ENCODE measurements at regions not wholly inside any gene's neighbourhood (a gene's known extent, or its start where the extent isn't known, plus 50 kb on each side); places are given as distances from the start of the nearest gene placed in this dataset.
"Not testable (repeated sequence)": the region's sequence is repeated elsewhere in the genome, so short reads cannot be mapped to it uniquely, and the experiment has no call there.

GRCh38 chr15:57890878-57891277, 174.6 kb downstream of the ALDH1A2 start:
- TF ChIP-seq CTCF (IDR thresholded peaks at IDR 0.05; ENCODE audit: unreplicated experiment in 3 of 3) = no peak
- Mint-ChIP-seq H3K4me3 (no peak overlapping the region), H3K27me3 (ENCODE audit: low read depth) (no peaks in the 10 kb centered on the region), H3K27ac (no peak overlapping the region), H3K36me3 (ENCODE audit: low read depth) (no peaks in the 10 kb centered on the region), H3K4me1 (peaks cover 22% of the 10 kb centered on the region), H3K9me3 (peaks cover 7% of the 10 kb centered on the region)

GRCh38 chr15:57892181-57892580, 173.3 kb downstream of the ALDH1A2 start:
- Mint-ChIP-seq H3K27ac (no peak overlapping the region), H3K36me3 (ENCODE audit: low read depth) (no peaks in the 10 kb centered on the region), H3K9me3 (peaks cover 7% of the 10 kb centered on the region), H3K4me1 (peaks cover 22% of the 10 kb centered on the region), H3K4me3 (no peak overlapping the region), H3K27me3 (ENCODE audit: low read depth) (no peaks in the 10 kb centered on the region)
- no peak for TF ChIP-seq CTCF (IDR thresholded peaks at IDR 0.05; ENCODE audit: unreplicated experiment in 3 of 3)

GRCh38 chr15:57893040-57893439, 172.5 kb downstream of the ALDH1A2 start:
- peaks cover 7% of the 10 kb centered on the region for H3K9me3 Mint-ChIP-seq
- no peaks in the 10 kb centered on the region for H3K27me3 Mint-ChIP-seq (ENCODE audit: low read depth)
- no peak overlapping the region for H3K4me3 Mint-ChIP-seq
- no peaks in the 10 kb centered on the region for H3K36me3 Mint-ChIP-seq (ENCODE audit: low read depth)
- TF ChIP-seq CTCF (IDR thresholded peaks at IDR 0.05; ENCODE audit: unreplicated experiment in 3 of 3) = no peak
- H3K4me1 Mint-ChIP-seq = peaks cover 22% of the 10 kb centered on the region
- peak overlapping the region; percentile 24 to 81 (median 49) for H3K27ac Mint-ChIP-seq

- peaks cover 22% of the 10 kb centered on the region for H3K4me1 Mint-ChIP-seq
- no peak overlapping the region for H3K4me3 Mint-ChIP-seq
- no peak for TF ChIP-seq CTCF (IDR thresholded peaks at IDR 0.05; ENCODE audit: unreplicated experiment in 3 of 3)
- peaks cover 7% of the 10 kb centered on the region for H3K9me3 Mint-ChIP-seq
- H3K27ac Mint-ChIP-seq = no peak overlapping the region
- no peaks in the 10 kb centered on the region for H3K27me3 Mint-ChIP-seq (ENCODE audit: low read depth)
- H3K36me3 Mint-ChIP-seq (ENCODE audit: low read depth) = no peaks in the 10 kb centered on the region
Measured at GRCh38 chr15:57895291-57895690, 170.2 kb downstream of the ALDH1A2 start.

GRCh38 chr15:57896114-57896513, 169.4 kb downstream of the ALDH1A2 start:
- no peaks in the 10 kb centered on the region for H3K27me3 Mint-ChIP-seq (ENCODE audit: low read depth)
- H3K36me3 Mint-ChIP-seq (ENCODE audit: low read depth) = no peaks in the 10 kb centered on the region
- H3K4me3 Mint-ChIP-seq = no peak overlapping the region
- H3K4me1 Mint-ChIP-seq = peaks cover 17% of the 10 kb centered on the region
- H3K9me3 Mint-ChIP-seq = peaks cover 8% of the 10 kb centered on the region
- TF ChIP-seq CTCF (IDR thresholded peaks at IDR 0.05; ENCODE audit: unreplicated experiment in 3 of 3) = no peak
- H3K27ac Mint-ChIP-seq = no peak overlapping the region

GRCh38 chr15:57896899-57897298, 168.6 kb downstream of the ALDH1A2 start:
- H3K4me3 Mint-ChIP-seq = not testable (repeated sequence)
- peaks cover 17% of the 10 kb centered on the region for H3K4me1 Mint-ChIP-seq

More at GRCh38 chr15:57896899-57897298, 168.6 kb downstream of the ALDH1A2 start:
- H3K27ac Mint-ChIP-seq; H3K9me3 Mint-ChIP-seq; H3K36me3 Mint-ChIP-seq (ENCODE audit: low read depth); H3K27me3 Mint-ChIP-seq (ENCODE audit: low read depth): not testable (repeated sequence)
